Right atrium auricular region (tissue), 2 donors: ENCODE measurements at regions not wholly inside any gene's neighbourhood (a gene's known extent, or its start where the extent isn't known, plus 50 kb on each side); places are given as distances from the start of the nearest gene placed in this dataset.

ENCODE experiments used
- DNase-seq: peaks from one replicate; pipeline ENCODE4 v3.0.0-alpha.2; 2019; ENCODE audit warnings: low spot score
- H3K27ac ChIP-seq, 2 donors: fragments of 200-600 bp; sonication (generic); 1 replicate in 1 of 2; 2 replicates in 1 of 2; pipeline ENCODE4 v1.5.1; 2016 to 2019
- H3K27me3 ChIP-seq, 2 donors: fragments of 200-600 bp; sonication (generic); one replicate each; pipeline versions ENCODE4 v1.5.1 to v1.6.0; 2017 to 2019
- H3K36me3 ChIP-seq: fragments of 200-600 bp; sonication (generic); one replicate; pipeline ENCODE4 v1.5.1; 2016
- H3K4me1 ChIP-seq, 2 donors: fragments of 200-600 bp; sonication (generic); one replicate each; pipeline versions ENCODE4 v1.5.1 to v1.6.0; 2017 to 2019
- H3K4me3 ChIP-seq, 2 donors: fragments of 200-600 bp; sonication (generic); 1 replicate in 1 of 2; 2 replicates in 1 of 2; pipeline ENCODE4 v1.5.1; 2017 to 2019; ENCODE audit warnings: mild to moderate bottlenecking in 1 of 2, moderate library complexity in 1 of 2
- H3K9me3 ChIP-seq, 2 donors: fragments of 200-600 bp; sonication (generic); one replicate each; pipeline ENCODE4 v1.5.1; 2019
- TF ChIP-seq, protein P1 (sequence below), 2 donors: fragments of 200-600 bp; sonication (generic); IDR thresholded peaks; one replicate each; pipeline ENCODE4 v1.5.1; 2019; ENCODE audit warnings: antibody characterized with exemption in 2 of 2

- no peaks in the 10 kb centered on the region for H3K9me3 ChIP-seq
- no peak overlapping the region for H3K27ac ChIP-seq
- H3K27me3 ChIP-seq: no peaks in the 10 kb centered on the region
- TF ChIP-seq, protein P1, sequence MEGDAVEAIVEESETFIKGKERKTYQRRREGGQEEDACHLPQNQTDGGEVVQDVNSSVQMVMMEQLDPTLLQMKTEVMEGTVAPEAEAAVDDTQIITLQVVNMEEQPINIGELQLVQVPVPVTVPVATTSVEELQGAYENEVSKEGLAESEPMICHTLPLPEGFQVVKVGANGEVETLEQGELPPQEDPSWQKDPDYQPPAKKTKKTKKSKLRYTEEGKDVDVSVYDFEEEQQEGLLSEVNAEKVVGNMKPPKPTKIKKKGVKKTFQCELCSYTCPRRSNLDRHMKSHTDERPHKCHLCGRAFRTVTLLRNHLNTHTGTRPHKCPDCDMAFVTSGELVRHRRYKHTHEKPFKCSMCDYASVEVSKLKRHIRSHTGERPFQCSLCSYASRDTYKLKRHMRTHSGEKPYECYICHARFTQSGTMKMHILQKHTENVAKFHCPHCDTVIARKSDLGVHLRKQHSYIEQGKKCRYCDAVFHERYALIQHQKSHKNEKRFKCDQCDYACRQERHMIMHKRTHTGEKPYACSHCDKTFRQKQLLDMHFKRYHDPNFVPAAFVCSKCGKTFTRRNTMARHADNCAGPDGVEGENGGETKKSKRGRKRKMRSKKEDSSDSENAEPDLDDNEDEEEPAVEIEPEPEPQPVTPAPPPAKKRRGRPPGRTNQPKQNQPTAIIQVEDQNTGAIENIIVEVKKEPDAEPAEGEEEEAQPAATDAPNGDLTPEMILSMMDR (IDR thresholded peaks at IDR 0.05): no peak
- H3K4me1 ChIP-seq: no peaks in the 10 kb centered on the region
- no peak overlapping the region for H3K4me3 ChIP-seq
- no peak for DNase-seq
- H3K36me3 ChIP-seq: no peaks in the 10 kb centered on the region
Measured at GRCh38 chr15:96253006-96253747, 77.3 kb upstream of the NR2F2 start.

DNA sequence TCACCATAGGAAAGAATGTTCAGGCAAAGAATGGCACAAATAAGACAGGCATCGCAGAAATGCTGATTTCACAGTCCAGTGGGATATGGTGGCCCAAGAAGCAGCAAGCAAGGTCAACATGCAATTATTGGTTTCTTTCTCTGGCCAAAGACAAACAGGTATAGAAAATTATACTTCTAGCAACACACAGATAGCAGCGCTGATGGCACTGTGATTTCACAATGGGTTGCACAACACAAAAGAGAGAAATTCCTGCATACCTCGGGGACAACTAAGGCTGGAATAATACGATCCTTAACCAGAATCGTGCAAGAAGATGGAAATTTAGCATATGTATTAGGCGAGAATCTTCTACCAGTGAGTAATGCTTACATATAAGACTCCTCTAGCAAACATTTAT, 76.3 kb upstream of the NR2F2 start:
- Histone ChIP-seq H3K36me3 (no peaks in the 10 kb centered on the region), H3K27me3 (no peaks in the 10 kb centered on the region), H3K4me1 (no peaks in the 10 kb centered on the region), H3K4me3 (no peak overlapping the region), H3K9me3 (no peaks in the 10 kb centered on the region), H3K27ac (no peak overlapping the region)
- DNase-seq: no peak
- TF ChIP-seq, protein P1 (IDR thresholded peaks at IDR 0.05): no peak

GRCh38 chr15:96255599-96255998, 74.9 kb upstream of the NR2F2 start:
- TF ChIP-seq, protein P1 (IDR thresholded peaks at IDR 0.05): no peak

DNA sequence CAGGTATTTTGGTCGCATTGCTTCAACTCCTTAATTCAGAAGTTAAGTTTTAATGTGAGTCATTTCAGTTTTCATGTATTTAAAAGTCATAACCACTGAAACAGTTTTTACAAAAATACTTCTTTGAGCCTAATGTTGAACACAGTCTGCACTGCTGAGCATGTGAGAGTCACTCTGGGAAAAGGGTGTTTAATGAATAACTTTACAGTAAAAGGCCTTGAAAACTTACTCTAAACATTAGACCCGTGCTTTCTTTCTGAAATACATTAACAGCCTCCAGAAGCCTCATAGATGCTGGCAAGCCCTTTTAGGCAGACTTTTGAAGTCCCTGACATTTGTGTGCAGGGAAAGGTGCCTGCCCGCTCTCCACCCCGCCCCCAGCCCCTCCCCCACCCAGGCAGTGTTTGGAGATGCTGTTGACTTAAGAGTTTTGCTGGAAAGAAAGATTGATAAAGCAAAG, 68.9 kb upstream of the NR2F2 start:
- TF ChIP-seq, protein P1 (IDR thresholded peaks at IDR 0.05): no peak
- Histone ChIP-seq H3K9me3 (no peaks in the 10 kb centered on the region), H3K27ac (no peak overlapping the region), H3K27me3 (no peaks in the 10 kb centered on the region), H3K36me3 (no peaks in the 10 kb centered on the region), H3K4me3 (no peak overlapping the region), H3K4me1 (peaks cover 0 to 10% of the 10 kb centered on the region in 2 donors)
- no peak for DNase-seq

More at GRCh38 chr15:96255599-96255998, 74.9 kb upstream of the NR2F2 start:
- no peak for DNase-seq
- H3K9me3 ChIP-seq: no peaks in the 10 kb centered on the region
- no peaks in the 10 kb centered on the region for H3K27me3 ChIP-seq
- H3K4me3 ChIP-seq: no peak overlapping the region
- no peaks in the 10 kb centered on the region for H3K36me3 ChIP-seq
- H3K4me1 ChIP-seq: no peaks in the 10 kb centered on the region
- H3K27ac ChIP-seq: no peak overlapping the region

- Histone ChIP-seq H3K27ac (no peak overlapping the region), H3K4me3 (no peak overlapping the region), H3K4me1 (peaks cover 0 to 10% of the 10 kb centered on the region in 2 donors), H3K36me3 (no peaks in the 10 kb centered on the region), H3K27me3 (no peaks in the 10 kb centered on the region), H3K9me3 (no peaks in the 10 kb centered on the region)
- no peak for DNase-seq
- TF ChIP-seq, protein P1 (IDR thresholded peaks at IDR 0.05): no peak
Measured at GRCh38 chr15:96262097-96262496, 68.4 kb upstream of the NR2F2 start.
